NCI-H526 treated with DMSO at 0.1 percent for 48 hours (cell line): ENCODE measurements at regions not wholly inside any gene's neighbourhood (a gene's known extent, or its start where the extent isn't known, plus 50 kb on each side); places are given as distances from the start of the nearest gene placed in this dataset.

Experiments
- DNase-seq: peaks from one replicate; lab custom pipeline; 2025; lab: John Stamatoyannopoulos, UW

- DNase-seq = no peak
Observed at GRCh38 chr11:23359297-23359696, 499.0 kb upstream of the CCDC179 start.

- DNase-seq = no peak
Observed at GRCh38 chr11:23364076-23364475, 503.8 kb upstream of the CCDC179 start.

- DNase-seq = no peak
Observed at GRCh38 chr11:23370580-23371275, 510.5 kb upstream of the CCDC179 start.

DNA sequence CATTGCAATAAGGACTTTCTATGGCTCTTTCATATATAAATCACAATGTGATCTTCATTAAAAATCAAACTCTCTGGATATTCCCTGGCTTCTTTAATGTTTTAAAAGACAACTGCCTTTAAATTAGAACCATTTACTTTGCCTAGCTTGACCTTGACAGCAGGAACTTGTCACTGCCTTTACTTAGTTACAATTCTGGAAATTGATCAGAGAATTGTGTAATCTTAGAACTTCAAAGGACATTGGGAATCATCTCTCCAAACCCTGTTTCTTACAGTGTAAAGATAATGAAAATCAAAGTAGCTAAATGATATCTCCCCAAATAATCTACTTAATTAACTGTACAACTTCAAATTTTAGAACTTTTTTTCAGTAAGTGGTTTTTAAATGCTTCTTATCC, 517.6 kb upstream of the CCDC179 start:
- no peak for DNase-seq

- no peak for DNase-seq
Observed at GRCh38 chr11:23391031-23391430, 530.8 kb upstream of the CCDC179 start.

DNA sequence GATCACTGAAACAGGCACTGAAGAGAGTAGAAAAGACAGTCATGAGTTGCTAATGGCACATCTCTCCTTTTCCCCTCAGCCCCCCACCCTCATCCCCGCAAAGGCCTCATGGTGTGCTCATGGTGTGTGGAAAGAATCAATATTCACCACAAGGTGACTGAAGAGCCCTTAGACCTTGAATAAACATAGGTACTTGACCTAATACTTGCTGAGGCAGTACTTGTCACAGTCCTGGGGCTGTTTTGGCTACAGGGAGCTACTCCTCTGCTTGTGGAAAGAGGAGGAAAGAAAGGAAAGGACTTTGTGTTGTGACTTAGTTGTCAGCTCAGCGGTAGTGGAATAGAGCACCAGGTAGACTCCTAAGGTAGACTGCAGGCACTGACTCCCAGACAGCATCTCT, 537.8 kb upstream of the CCDC179 start:
- no peak for DNase-seq

DNA sequence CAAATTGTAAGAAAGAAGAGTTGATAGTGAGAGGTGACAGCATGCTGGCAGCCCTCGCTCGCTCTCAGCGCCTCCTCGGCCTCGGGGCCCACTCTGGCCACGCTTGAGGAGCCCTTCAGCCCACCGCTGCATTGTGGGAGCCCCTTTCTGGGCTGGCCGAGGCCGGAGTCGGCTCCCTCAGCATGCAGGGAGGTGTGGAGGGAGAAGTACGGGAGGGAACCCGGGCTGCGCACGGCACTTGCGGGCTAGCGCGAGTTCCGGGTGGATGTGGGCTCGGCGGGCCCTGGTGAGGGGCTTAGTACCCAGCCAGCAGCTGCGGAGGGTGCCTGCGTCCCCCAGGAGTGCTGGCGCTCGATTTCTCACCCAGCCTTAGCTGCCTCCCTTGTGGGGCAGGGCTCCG, 539.7 kb upstream of the CCDC179 start:
- DNase-seq = no peak

- no peak for DNase-seq
Observed at GRCh38 chr11:23403210-23404185, 543.2 kb upstream of the CCDC179 start.

DNA sequence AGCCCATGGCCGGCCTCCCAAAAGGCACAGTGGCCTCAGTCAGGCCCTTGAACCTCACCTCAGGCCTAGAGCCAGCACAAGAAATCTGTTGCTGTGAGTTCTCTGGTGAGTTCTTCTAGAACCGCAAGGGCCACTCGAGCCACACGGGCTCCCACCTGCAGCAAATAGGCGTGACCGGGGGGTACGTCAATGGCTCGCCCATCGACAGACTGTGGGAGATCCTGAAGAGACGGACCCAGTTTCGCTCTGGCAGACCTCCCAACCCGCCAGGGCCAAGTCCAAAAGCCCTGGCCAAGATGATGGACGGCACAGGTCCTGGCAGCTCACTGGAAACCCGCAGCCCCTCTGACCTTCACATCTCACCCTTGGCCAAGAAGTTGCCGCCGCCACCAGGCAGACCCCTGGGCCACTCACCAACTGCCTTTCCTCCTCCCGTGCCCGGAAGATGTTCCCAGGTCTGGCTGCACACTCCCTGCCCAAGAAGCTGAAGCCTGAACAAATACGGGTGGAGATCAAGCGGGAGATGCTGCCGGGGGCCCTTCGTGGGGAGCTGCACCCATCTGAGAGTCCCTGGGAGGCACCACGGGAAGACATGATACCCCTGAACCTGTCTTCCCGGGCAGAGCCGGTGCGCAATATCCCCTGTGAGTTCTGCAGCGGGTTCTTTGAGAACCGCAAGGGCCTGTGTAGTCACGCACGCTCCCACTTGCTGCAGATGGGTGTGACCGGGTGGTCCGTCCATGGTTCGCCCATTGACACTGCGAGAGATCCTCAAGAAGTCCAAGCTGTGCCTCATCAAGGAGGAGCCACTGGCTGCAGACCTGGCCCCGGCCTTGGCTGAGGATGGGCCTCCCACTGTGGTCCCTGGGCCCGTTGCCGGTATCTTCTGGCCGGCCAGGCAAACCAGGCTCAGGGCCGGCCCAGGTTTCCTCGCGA, 544.2 kb upstream of the CCDC179 start:
- no peak for DNase-seq

- DNase-seq = no peak
Observed at GRCh38 chr11:23405350-23405937, 545.2 kb upstream of the CCDC179 start.

DNA sequence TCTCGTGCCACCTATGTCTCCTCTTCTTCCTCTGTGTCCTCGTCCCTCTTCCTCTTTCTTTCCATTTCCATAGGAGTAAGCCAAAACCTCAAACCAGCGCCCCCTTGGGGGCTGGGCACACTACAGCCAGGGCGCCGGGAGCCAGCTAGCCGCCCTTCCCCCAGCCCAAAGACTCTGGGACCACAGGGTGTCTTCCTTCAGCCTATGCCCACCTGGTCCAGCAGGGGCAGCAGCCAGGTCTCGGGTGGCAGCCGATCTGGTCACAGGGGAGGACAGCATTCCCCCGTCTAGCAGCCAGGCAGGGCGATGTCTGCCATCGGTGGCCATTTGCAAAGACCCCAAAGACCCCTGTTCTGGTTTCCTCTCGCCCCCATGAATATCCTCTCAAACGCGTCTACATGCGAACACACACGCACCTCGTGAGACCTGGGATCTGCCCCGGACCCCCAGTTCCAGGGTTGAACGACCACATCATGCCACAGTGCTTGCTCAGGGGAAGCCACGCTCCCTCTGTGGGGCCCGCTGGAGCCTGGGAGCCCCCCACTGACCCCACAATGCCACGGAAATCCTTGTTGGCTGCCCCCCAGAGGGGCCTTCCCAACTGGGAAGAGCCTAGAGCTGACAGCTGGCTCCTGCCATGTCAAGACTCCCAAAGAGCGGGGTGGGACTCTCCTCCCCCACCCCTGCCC, 546.0 kb upstream of the CCDC179 start:
- DNase-seq = no peak

- no peak for DNase-seq
Observed at GRCh38 chr11:23413057-23413456, 552.8 kb upstream of the CCDC179 start.

GRCh38 chr11:23423104-23423503, 562.8 kb upstream of the CCDC179 start:
- no peak for DNase-seq

DNA sequence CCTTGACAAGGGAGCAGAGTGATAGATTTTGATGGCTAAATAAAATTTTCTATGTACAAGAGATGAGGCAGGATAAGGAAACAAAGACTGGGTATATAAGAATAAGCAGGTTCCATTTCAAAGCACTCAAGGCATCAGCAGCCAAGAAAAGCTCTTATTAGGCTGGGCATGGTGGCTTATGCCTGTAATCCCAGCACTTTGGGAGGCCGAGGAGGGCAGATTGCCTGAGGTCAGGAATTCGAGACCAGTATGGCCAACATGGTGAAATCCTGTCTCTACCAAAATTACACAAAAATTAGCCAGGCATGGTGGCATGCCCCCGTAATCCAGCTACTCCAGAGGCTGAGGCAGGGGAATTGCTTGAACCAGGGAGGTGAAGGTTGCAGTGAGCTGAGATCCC, 563.4 kb upstream of the CCDC179 start:
- DNase-seq = no peak

DNA sequence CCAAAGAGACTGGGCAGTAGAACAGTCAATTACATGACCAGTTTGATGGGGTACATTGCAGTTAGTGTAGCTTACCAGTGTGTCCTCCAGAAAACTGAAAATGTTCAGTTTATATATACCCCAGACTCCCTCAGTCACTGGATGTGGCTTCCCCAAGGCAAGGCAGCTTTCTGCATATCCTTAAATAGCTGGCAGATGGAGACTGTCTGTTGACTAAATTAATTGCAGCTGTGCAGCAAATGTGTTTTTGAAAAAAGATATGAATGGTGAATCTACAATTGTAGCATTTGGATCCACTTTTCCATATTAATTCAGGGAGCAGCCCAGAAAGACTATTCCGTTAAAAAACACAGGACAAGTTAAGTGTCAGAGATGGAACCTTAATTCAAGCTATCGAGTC, 565.1 kb upstream of the CCDC179 start:
- no peak for DNase-seq

GRCh38 chr11:23429569-23429968, 569.3 kb upstream of the CCDC179 start:
- no peak for DNase-seq

DNA sequence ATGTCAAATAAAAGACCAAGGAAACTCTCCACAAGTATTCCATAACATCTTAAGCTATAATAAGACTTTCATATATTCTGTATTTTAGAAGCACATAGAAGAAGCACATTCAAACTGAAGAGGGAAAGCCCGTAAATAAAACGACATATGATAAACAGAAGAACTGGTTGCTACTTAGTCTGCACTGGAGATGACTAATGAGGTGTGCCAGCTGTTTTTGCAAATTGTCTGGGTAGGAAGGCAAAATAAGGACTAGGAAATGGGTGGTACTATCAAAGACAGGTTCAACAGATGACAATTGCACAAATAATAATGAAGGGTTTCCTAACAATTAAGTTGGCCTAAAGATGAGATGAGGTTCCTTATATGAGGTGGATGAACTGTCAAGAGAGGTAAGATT, 593.2 kb upstream of the CCDC179 start:
- DNase-seq = no peak

DNA sequence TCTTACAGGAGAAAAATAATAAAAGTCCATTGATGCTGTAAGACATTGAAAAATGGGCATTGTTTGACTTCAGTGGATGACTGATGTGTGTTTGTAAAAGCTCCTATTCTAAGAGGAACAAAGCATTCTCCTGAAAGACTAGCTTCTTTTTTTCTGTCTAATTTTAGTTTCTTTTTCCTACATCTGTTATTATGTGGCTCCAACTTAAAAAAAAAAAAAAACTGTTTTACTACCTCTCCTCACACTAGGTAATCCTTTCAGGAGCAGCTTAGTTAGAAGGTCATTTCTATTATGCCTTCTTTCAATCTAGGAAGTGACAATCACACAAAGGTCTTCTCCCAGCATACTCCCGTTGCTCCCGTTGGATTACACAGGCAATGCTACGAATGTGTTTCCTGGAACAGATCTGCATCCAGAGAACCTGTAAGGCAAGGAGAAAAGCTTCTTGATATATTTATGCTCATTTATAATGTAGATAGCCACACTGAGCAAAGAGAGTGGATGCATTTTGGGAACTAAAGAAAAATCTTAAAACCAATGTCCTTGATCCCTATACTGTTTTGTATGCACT, 595.1 kb upstream of the CCDC179 start:
- no peak for DNase-seq

- DNase-seq = no peak
Observed at GRCh38 chr11:23457641-23458040, 597.4 kb upstream of the CCDC179 start.

GRCh38 chr11:23471878-23472277, 611.6 kb upstream of the CCDC179 start:
- no peak for DNase-seq

GRCh38 chr11:23473782-23474181, 613.5 kb upstream of the CCDC179 start:
- no peak for DNase-seq
